Loucy (cell line): ENCODE measurements at regions not wholly inside any gene's neighbourhood (a gene's known extent, or its start where the extent isn't known, plus 50 kb on each side); places are given as distances from the start of the nearest gene placed in this dataset.

Source experiments
- H2AFZ ChIP-seq: fragments of 200-600 bp; sonication (generic); 2 replicates; pipeline ENCODE4 v1.6.0; 2016; ENCODE audit warnings: antibody characterized with exemption, mild to moderate bottlenecking, low read length, moderate library complexity
- H3F3A ChIP-seq: fragments of 200-600 bp; 2 replicates; pipeline ENCODE4 v1.6.0; 2016; ENCODE audit warnings: antibody characterized with exemption, low read depth, mild to moderate bottlenecking
- H3K27me3 ChIP-seq: fragments of 200-600 bp; sonication (generic); 2 replicates; pipeline ENCODE4 v1.6.1; 2014; ENCODE audit warnings: low read length, mild to moderate bottlenecking; ENCODE audit not compliant: insufficient read depth, poor library complexity, severe bottlenecking
- H3K36me3 ChIP-seq: fragments of 200-600 bp; sonication (generic); 2 replicates; pipeline ENCODE4 v1.6.1; 2016; ENCODE audit warnings: low read length; ENCODE audit not compliant: insufficient read depth
- H3K4me1 ChIP-seq: fragments of 200-600 bp; sonication (generic); 2 replicates; pipeline ENCODE4 v1.5.1; 2014; ENCODE audit warnings: low read length, mild to moderate bottlenecking; ENCODE audit not compliant: insufficient read depth, poor library complexity, severe bottlenecking
- H3K4me2 ChIP-seq: fragments of 200-600 bp; sonication (generic); 2 replicates; pipeline ENCODE4 v1.6.0; 2014; ENCODE audit warnings: antibody characterized with exemption, low read length, low read depth, mild to moderate bottlenecking; ENCODE audit not compliant: poor library complexity, severe bottlenecking
- H3K4me3 ChIP-seq: fragments of 200-600 bp; sonication (generic); 2 replicates; pipeline ENCODE4 v1.5.1; 2014; ENCODE audit warnings: low read length, mild to moderate bottlenecking, mixed read lengths; ENCODE audit not compliant: poor library complexity, severe bottlenecking
- H3K79me2 ChIP-seq: fragments of 200-600 bp; sonication (generic); 2 replicates; pipeline ENCODE4 v1.6.1; 2014; ENCODE audit warnings: low read length; ENCODE audit not compliant: insufficient read depth
- H3K9ac ChIP-seq: fragments of 200-600 bp; sonication (generic); 2 replicates; pipeline ENCODE4 v1.6.0; 2014; ENCODE audit warnings: mild to moderate bottlenecking, low read depth, low read length, moderate library complexity; ENCODE audit not compliant: poor library complexity, severe bottlenecking
- H3K9me2 ChIP-seq: fragments of 200-600 bp; sonication (generic); replicated peaks from 2 replicates; pipeline ENCODE4 v1.6.1; 2016; ENCODE audit warnings: low read depth, low read length, mixed read lengths
- H3K9me3 ChIP-seq: fragments of 200-600 bp; sonication (generic); 2 replicates; pipeline ENCODE4 v1.6.1; 2014; ENCODE audit warnings: mild to moderate bottlenecking, antibody characterized with exemption, low read length, low read depth; ENCODE audit not compliant: insufficient read depth
- H4K20me1 ChIP-seq: fragments of 200-600 bp; sonication (generic); 2 replicates; pipeline ENCODE4 v1.6.0; 2014; ENCODE audit warnings: antibody characterized with exemption, low read length, mild to moderate bottlenecking; ENCODE audit not compliant: insufficient read depth, poor library complexity, severe bottlenecking
- EZH2phosphoT487 ChIP-seq: fragments of 200-600 bp; IDR thresholded peaks from 2 replicates; pipeline ENCODE4 v1.6.1; 2018; ENCODE audit warnings: antibody characterized with exemption, mild to moderate bottlenecking, moderate library complexity, borderline replicate concordance
- TF ChIP-seq, protein P1 (sequence below): fragments of 200-600 bp; sonication (generic); conservative IDR thresholded peaks from 2 replicates; pipeline ENCODE4 v1.5.1; 2014; ENCODE audit warnings: mild to moderate bottlenecking, antibody characterized with exemption, low read length

DNA sequence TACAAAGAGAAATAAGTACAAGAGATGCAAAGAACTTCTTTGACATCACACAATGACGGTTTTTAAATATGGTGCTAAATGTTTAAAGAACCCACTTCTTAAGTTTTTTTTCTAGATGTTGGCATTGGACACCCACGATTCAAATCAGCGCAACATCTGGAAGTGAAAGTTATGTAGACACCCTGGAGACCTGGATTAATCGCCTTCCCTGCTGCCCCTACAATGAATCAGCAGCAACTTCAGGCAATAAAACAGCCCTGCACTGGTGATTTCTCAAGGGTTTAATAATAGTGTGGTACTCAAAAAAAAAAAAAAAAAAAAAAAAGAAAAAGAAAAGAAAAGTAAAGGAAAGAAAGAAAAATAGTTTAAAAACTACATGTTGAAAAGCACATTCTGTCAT lies 248.3 kb downstream of the NUF2 start:
- Histone ChIP-seq H3K4me2 (no peak overlapping the region), H3K9me3 (no peaks in the 10 kb centered on the region), H2AFZ (no peak overlapping the region), H3F3A (no peaks in the 10 kb centered on the region), H3K79me2 (no peaks in the 10 kb centered on the region), H3K4me3 (no peak overlapping the region), H3K9me2 (no peaks in the 10 kb centered on the region), H3K36me3 (no peaks in the 10 kb centered on the region), H3K4me1 (no peaks in the 10 kb centered on the region), H3K27me3 (no peaks in the 10 kb centered on the region), H4K20me1 (no peaks in the 10 kb centered on the region), H3K9ac (no peak overlapping the region)
- no peak for TF ChIP-seq EZH2phosphoT487
- TF ChIP-seq, protein P1, sequence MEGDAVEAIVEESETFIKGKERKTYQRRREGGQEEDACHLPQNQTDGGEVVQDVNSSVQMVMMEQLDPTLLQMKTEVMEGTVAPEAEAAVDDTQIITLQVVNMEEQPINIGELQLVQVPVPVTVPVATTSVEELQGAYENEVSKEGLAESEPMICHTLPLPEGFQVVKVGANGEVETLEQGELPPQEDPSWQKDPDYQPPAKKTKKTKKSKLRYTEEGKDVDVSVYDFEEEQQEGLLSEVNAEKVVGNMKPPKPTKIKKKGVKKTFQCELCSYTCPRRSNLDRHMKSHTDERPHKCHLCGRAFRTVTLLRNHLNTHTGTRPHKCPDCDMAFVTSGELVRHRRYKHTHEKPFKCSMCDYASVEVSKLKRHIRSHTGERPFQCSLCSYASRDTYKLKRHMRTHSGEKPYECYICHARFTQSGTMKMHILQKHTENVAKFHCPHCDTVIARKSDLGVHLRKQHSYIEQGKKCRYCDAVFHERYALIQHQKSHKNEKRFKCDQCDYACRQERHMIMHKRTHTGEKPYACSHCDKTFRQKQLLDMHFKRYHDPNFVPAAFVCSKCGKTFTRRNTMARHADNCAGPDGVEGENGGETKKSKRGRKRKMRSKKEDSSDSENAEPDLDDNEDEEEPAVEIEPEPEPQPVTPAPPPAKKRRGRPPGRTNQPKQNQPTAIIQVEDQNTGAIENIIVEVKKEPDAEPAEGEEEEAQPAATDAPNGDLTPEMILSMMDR = no peak

DNA sequence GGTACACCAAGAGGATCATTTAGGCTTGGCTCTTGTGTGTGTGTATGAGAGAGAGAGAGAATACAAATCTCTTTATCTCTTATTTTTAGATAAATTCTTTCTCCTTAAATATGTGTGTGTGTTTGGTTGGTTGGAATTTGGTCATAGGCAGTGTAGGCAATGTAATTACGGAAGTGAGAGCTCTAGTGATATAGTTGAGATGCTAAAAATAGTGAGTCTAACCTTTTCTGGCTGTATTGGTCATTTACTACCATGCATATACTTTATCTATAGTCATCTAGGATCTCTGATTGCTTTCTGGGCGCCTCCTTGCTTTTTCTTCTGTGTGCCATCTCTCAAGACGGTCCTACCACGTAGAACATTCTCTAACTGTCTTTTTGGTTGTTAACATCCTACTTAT lies 250.2 kb downstream of the NUF2 start:
- no peak overlapping the region for H3K4me2 ChIP-seq
- no peak overlapping the region for H3K9ac ChIP-seq
- H4K20me1 ChIP-seq = no peaks in the 10 kb centered on the region
- no peak for TF ChIP-seq EZH2phosphoT487
- TF ChIP-seq, protein P1 = no peak
- no peaks in the 10 kb centered on the region for H3F3A ChIP-seq
- no peak overlapping the region for H2AFZ ChIP-seq
- H3K79me2 ChIP-seq = no peaks in the 10 kb centered on the region
- H3K4me1 ChIP-seq = no peaks in the 10 kb centered on the region
- H3K4me3 ChIP-seq = no peak overlapping the region
- no peaks in the 10 kb centered on the region for H3K27me3 ChIP-seq
- no peaks in the 10 kb centered on the region for H3K9me2 ChIP-seq
- H3K36me3 ChIP-seq = no peaks in the 10 kb centered on the region
- H3K9me3 ChIP-seq = no peaks in the 10 kb centered on the region

DNA sequence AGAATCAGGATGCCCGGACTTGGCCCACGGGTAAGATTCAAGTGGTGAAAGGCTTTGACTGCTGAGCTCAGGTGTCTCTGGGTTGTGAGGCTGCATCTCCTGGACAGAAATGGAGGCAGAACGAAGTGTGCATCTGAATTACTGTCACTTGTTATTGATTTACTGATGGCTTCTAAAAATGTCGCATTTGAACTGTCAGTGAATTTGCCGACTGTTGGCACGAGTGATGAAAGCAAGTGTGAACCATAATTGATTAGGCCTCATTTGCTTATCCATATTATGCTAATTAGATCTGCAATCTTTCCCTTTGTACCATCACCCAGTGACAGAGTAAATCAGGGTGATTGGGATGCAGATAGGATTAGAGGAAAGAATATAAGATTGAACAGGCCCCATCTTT lies 252.4 kb downstream of the NUF2 start:
- Histone ChIP-seq H3K4me1 (no peaks in the 10 kb centered on the region), H3K9me2 (no peaks in the 10 kb centered on the region), H4K20me1 (no peaks in the 10 kb centered on the region), H3K4me3 (no peak overlapping the region), H3K27me3 (no peaks in the 10 kb centered on the region), H3K9ac (no peak overlapping the region), H3K79me2 (no peaks in the 10 kb centered on the region), H3K36me3 (no peaks in the 10 kb centered on the region), H3K9me3 (no peaks in the 10 kb centered on the region), H3F3A (no peaks in the 10 kb centered on the region), H3K4me2 (no peak overlapping the region), H2AFZ (no peak overlapping the region)
- TF ChIP-seq EZH2phosphoT487 = no peak
- TF ChIP-seq, protein P1 = no peak
